ENCODE measurements at regions not wholly inside any gene's neighbourhood (a gene's known extent, or its start where the extent isn't known, plus 50 kb on each side); places are given as distances from the start of the nearest gene placed in this dataset.
"Not testable (repeated sequence)": the region's sequence is repeated elsewhere in the genome, so short reads cannot be mapped to it uniquely, and the experiment has no call there.

DNA sequence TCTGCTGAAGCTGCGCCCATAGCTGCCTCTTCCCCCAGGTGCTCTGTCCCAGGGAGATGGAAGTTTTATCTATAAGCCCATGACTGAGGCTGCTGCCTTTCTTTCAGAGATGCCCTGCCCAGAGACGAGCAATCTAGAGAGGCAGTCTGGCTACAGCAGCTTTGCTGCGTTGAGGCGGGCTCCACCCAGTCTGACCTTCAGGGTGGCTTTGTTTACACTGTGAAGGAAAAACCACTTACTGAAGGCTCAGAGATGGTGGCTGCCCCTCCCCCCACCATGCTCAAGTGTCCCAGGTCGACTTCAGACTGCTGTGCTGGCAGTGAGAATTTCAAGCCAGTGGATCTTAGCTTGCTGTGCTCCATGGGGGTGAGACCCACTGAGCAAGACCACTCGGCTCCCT lies 1029.9 kb upstream of the COX7C start:
- H3K9me3 ChIP-seq (ENCODE audit: control insufficient read depth, insufficient read depth, low read length); H3K4me1 ChIP-seq (ENCODE audit: insufficient read depth, low read length); H3K9ac ChIP-seq (ENCODE audit: low read depth, low read length); H3K36me3 ChIP-seq (ENCODE audit: insufficient read depth, low read length): not testable (repeated sequence)

DNA sequence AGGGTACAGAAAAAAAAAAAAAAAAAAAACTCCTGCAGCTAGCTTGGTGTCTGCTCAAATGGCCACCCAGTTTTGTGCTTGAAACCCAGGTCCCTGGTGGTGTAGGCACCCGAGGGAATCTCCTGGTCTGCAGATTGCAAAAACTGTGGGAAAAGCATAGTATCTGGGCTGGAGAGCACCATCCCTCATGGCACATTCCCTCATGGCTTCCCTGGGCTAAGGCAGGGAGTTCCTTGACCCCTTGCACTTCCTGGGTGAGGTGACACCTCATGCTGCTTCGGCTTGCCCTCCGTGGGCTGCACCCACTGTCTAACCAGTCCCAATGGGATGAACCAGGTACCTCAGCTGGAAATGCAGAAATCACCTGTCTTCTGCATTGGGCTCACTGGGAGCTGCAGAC lies 1029.5 kb upstream of the COX7C start:
- H3K9me3 ChIP-seq (ENCODE audit: control insufficient read depth, insufficient read depth, low read length); H3K4me1 ChIP-seq (ENCODE audit: insufficient read depth, low read length); H3K36me3 ChIP-seq (ENCODE audit: insufficient read depth, low read length); H3K9ac ChIP-seq (ENCODE audit: low read depth, low read length): not testable (repeated sequence)

DNA sequence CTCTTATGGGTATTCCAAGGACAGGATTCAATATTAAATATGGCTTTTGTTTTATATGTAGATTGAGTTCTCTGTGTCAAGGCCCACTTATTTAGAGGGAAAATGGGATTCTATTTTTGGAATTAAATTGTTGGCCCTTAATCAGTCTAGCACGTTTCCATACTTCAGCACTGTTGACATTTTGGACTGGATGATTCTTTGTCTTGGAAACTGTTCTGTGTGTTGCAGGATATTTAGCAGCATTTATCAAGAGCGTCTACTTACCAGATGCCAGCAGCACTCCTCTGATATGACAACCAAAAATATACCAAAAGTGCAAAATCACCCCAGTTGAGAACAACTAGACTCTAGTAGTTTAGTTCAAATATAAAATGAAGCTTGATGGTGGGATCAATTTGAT lies 1027.0 kb upstream of the COX7C start:
- 0 out of 2 replicates have a peak, but pooled peaks cover 5% of the 10 kb centered on the region for H3K9me3 ChIP-seq (ENCODE audit: control insufficient read depth, insufficient read depth, low read length)
- H3K36me3 ChIP-seq (ENCODE audit: insufficient read depth, low read length): no peaks in the 10 kb centered on the region
- H3K4me1 ChIP-seq (ENCODE audit: insufficient read depth, low read length): no peaks in the 10 kb centered on the region
- no peak overlapping the region for H3K9ac ChIP-seq (ENCODE audit: low read depth, low read length)

DNA sequence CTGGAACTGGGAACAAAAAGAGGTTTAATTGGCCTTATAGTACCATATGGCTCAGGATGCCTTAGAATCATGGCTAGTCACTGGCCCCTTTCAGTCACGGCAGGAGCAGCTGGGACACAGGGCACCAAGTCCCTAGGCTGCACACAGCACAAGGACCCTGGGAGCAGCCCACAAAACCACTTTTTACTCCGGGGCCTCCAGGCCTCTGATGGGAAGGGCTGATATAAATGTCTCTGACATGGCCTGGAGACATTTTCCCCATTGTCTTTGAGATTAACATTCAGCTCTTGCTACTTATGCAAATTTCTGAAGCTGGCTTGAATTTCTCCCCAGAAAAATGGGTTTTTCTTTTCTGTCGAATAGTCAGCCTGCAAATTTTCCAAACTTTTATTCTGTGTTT lies 1026.4 kb upstream of the COX7C start:
- no peak overlapping the region for H3K9ac ChIP-seq (ENCODE audit: low read depth, low read length)
- no peaks in the 10 kb centered on the region for H3K4me1 ChIP-seq (ENCODE audit: insufficient read depth, low read length)
- no peaks in the 10 kb centered on the region for H3K36me3 ChIP-seq (ENCODE audit: insufficient read depth, low read length)
- H3K9me3 ChIP-seq (ENCODE audit: control insufficient read depth, insufficient read depth, low read length): no peaks in the 10 kb centered on the region

DNA sequence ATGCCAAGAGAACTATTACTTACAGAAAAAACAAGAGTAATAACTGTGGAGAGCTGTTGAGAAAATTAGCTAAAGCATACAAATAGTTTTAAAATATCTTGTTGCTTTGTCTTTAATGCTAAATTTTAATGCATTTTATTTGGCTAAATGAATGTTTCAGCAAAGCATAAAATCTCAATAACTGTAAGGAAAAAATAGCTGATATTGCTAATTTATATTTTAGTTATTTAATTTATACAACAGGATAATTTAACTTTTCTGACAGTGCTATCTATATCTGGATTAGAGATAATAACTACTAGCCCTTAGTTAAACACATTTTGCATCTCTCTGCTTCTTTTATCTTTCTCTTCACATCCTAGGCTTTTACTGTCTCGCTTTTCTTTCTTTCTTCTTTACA lies 1014.9 kb upstream of the COX7C start:
- Histone ChIP-seq H3K9me3 (ENCODE audit: control insufficient read depth, insufficient read depth, low read length) (no peaks in the 10 kb centered on the region), H3K9ac (ENCODE audit: low read depth, low read length) (no peak overlapping the region), H3K4me1 (ENCODE audit: insufficient read depth, low read length) (no peaks in the 10 kb centered on the region), H3K36me3 (ENCODE audit: insufficient read depth, low read length) (no peaks in the 10 kb centered on the region)

DNA sequence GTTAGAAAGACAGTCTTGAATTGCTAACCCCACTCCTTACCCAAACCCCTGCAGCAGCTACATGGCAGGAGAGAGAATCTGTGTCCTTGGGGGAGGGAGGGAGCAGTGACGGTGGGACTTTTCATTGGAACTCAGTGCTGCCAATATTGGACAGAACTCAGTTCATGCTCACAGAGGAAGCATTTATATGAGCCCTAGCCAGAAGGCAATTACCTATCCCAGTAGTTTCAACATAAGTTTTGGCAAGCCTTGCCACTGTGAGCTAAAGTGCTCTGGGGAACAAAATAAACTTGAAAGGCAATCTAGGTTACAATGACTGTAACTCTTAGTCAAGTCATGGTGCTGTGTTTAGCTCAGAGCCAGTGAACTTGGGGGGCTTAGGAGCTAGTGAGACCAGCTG lies 1013.4 kb upstream of the COX7C start:
- no peaks in the 10 kb centered on the region for H3K9me3 ChIP-seq (ENCODE audit: control insufficient read depth, insufficient read depth, low read length)
- H3K9ac ChIP-seq (ENCODE audit: low read depth, low read length): no peak overlapping the region
- no peaks in the 10 kb centered on the region for H3K36me3 ChIP-seq (ENCODE audit: insufficient read depth, low read length)
- H3K4me1 ChIP-seq (ENCODE audit: insufficient read depth, low read length): no peaks in the 10 kb centered on the region

DNA sequence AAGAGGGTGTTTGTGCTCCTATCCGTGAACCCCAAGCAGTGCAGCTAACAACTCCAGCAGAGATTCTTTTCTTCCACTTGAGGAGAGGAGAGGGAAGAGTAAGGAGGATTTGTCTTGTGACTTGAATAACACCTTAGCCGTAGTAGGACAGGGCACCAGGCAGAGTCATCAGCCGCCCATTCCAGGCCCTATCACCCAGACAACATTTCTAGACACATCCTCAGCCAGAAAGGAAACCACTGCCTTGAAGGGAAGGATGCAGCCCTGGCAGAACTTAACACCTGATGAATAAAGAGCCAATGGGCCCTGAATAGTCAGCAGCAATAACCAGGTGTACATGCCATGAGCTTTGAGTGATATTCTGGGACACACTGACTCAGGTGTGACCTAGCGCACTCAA lies 1013.0 kb upstream of the COX7C start:
- no peaks in the 10 kb centered on the region for H3K4me1 ChIP-seq (ENCODE audit: insufficient read depth, low read length)
- H3K9ac ChIP-seq (ENCODE audit: low read depth, low read length): no peak overlapping the region
- H3K9me3 ChIP-seq (ENCODE audit: control insufficient read depth, insufficient read depth, low read length): no peaks in the 10 kb centered on the region
- no peaks in the 10 kb centered on the region for H3K36me3 ChIP-seq (ENCODE audit: insufficient read depth, low read length)

DNA sequence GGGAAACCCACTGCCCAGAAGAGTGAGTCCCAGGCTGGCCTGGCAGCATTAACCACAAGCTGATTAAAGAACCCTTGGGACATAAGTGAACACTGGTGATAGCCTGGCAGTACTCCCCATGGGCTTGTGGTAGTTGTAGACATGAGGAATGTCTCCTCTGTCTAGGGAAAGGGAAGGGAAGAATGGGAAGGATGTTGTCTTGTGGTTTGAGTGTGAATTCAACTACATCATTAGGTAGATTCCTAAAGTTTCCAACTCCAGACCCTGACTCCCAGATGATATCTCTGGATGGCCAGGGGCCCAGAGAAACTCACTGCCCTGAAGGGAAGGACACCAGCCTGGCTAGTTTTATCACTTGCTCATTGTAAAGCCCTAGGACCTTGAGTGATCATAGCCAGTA lies 1012.4 kb upstream of the COX7C start:
- H3K9ac ChIP-seq (ENCODE audit: low read depth, low read length): no peak overlapping the region
- H3K9me3 ChIP-seq (ENCODE audit: control insufficient read depth, insufficient read depth, low read length): no peaks in the 10 kb centered on the region
- H3K36me3 ChIP-seq (ENCODE audit: insufficient read depth, low read length): no peaks in the 10 kb centered on the region
- no peaks in the 10 kb centered on the region for H3K4me1 ChIP-seq (ENCODE audit: insufficient read depth, low read length)

DNA sequence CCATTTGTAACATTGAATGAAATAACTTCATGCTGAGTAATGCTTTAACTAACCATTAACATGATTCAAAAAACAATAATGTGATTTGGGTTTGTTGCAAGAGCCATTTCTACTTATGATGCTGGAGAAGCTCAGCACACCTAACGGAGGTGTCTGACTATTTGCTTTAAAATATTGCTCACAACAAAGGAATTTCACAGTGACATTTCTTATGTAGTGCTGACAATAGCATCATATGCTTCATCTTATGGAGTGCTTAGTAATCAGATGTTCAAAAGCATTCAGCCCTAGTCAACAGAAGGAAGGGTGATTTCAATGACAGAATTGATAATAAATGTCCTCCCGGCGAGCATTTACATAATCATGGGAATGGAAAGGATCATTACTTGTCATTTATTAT lies 1003.3 kb upstream of the COX7C start:
- no peaks in the 10 kb centered on the region for H3K36me3 ChIP-seq (ENCODE audit: insufficient read depth, low read length)
- no peaks in the 10 kb centered on the region for H3K4me1 ChIP-seq (ENCODE audit: insufficient read depth, low read length)
- H3K9ac ChIP-seq (ENCODE audit: low read depth, low read length): no peak overlapping the region
- peaks cover 2% of the 10 kb centered on the region; the same call in 1 of the 2 replicates for H3K9me3 ChIP-seq (ENCODE audit: control insufficient read depth, insufficient read depth, low read length)

DNA sequence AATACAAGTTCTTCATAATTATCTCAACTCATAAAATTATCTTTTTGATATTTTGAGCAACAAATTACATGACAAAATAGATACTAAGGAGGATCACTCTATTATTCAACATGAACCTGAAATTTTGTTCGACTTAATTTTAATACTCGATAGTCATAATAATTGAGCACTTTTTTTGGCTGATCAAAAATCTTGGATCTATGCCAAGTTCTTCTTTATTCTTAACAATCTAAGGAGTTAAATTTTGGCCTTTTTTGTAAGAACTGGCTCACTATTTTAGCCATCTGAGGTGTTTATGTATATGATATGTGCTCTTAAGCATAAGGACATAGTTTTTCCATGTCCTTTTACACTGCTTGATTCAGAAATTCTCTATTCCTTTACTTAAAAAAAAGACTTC lies 996.1 kb upstream of the COX7C start:
- Histone ChIP-seq H3K9ac (ENCODE audit: low read depth, low read length) (no peak overlapping the region), H3K4me1 (ENCODE audit: insufficient read depth, low read length) (peaks cover 2% of the 10 kb centered on the region; the same call in 1 of the 2 replicates), H3K36me3 (ENCODE audit: insufficient read depth, low read length) (no peaks in the 10 kb centered on the region), H3K9me3 (ENCODE audit: control insufficient read depth, insufficient read depth, low read length) (no peaks in the 10 kb centered on the region; the same call in 1 of the 2 replicates)

DNA sequence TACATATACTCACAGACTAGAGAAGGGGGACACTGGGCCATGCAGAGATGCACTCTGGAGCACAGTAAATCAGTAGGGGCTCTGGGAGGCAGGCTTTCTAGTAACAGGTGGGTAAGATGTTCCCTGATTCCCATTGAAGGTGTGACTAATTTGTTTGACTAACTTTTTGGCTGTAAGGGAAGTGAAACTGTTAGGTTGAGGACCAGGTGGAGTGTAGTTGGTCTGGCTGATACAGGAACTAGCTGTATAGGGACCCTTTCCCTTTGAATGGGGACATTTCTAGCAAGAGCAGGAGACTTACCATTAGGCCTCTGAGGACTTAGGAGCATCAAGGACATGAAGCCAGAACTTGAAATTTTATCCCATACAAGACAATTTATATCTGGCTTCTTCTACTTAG lies 989.6 kb upstream of the COX7C start:
- no peak overlapping the region for H3K9ac ChIP-seq (ENCODE audit: low read depth, low read length)
- no peaks in the 10 kb centered on the region for H3K9me3 ChIP-seq (ENCODE audit: control insufficient read depth, insufficient read depth, low read length)
- H3K4me1 ChIP-seq (ENCODE audit: insufficient read depth, low read length): peaks cover 6% of the 10 kb centered on the region; the same call in 1 of the 2 replicates
- H3K36me3 ChIP-seq (ENCODE audit: insufficient read depth, low read length): no peaks in the 10 kb centered on the region

DNA sequence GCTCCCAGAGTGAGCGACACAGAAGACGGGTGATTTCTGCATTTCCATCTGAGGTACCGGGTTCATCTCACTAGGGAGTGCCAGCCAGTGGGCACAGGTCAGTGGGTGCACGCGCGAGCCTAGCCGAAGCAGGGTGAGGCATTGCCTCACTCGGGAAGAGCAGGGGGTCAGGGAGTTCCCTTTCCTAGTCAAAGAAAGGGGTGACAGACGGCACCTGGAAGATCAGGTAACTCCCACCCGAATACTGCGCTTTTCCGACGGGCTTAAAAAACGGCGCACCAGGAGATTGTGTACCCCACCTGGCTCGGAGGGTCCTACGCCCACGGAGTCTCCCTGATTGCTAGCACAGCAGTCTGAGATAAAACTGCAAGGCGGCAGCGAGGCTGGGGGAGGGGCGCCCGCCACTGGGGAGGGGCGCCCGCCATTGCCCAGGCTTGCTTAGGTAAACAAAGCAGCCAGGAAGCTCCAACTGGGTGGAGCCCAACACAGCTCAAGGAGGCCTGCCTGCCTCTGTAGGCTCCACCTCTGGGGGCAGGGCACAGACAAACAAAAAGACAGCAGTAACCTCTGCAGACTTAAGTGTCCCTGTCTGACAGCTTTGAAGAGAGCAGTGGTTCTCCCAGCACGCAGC lies 979.1 kb upstream of the COX7C start:
- not testable (repeated sequence) for H3K4me1 ChIP-seq (ENCODE audit: insufficient read depth, low read length); H3K9me3 ChIP-seq (ENCODE audit: control insufficient read depth, insufficient read depth, low read length); H3K36me3 ChIP-seq (ENCODE audit: insufficient read depth, low read length)
- H3K9ac ChIP-seq (ENCODE audit: low read depth, low read length): peak overlapping the region; percentile 73

DNA sequence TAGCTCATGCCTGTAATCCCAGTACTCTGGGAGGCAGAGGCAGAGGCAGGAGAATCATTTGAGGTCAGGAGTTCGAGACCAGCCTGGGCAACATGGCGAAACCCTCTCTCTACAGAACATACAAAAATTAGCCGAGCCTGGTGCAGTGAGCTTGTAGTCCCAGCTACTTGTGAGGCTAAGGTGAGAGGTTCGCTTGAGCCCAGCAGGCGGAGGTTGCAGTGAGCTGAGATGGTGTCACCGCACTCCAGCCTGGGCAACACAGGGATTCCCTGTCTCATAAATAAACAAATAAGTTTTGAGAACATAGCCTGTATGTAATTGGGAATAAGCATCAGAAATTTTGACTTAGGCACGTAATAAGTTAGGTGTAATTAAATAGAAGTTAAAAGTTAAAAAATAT lies 971.7 kb upstream of the COX7C start:
- Histone ChIP-seq H3K9me3 (ENCODE audit: control insufficient read depth, insufficient read depth, low read length) (no peaks in the 10 kb centered on the region), H3K36me3 (ENCODE audit: insufficient read depth, low read length) (no peaks in the 10 kb centered on the region), H3K4me1 (ENCODE audit: insufficient read depth, low read length) (no peaks in the 10 kb centered on the region), H3K9ac (ENCODE audit: low read depth, low read length) (no peak overlapping the region)

DNA sequence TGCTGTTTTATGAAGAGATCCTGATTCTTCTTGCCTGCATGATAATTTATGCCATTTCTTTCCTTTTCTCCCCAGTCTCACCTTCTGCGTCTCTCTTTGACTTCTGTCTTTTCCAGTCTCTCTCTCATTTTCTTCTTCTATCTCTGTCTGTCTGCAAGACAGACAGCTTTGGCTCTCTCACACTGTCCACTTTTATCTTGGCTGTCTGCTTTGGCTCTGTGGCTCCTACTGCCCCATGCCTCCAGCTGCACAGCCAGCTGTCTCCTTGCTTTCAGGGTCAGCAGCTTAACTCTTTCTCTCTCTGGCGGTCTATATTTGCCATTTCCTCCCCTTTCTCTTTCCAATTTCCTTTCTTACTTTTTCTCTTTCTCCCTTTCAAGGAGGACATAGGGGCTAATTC lies 971.1 kb upstream of the COX7C start:
- no peaks in the 10 kb centered on the region for H3K9me3 ChIP-seq (ENCODE audit: control insufficient read depth, insufficient read depth, low read length)
- H3K9ac ChIP-seq (ENCODE audit: low read depth, low read length): peak overlapping the region; percentile 22; the same call in 1 of the 2 replicates
- no peaks in the 10 kb centered on the region for H3K36me3 ChIP-seq (ENCODE audit: insufficient read depth, low read length)
- no peaks in the 10 kb centered on the region for H3K4me1 ChIP-seq (ENCODE audit: insufficient read depth, low read length)

DNA sequence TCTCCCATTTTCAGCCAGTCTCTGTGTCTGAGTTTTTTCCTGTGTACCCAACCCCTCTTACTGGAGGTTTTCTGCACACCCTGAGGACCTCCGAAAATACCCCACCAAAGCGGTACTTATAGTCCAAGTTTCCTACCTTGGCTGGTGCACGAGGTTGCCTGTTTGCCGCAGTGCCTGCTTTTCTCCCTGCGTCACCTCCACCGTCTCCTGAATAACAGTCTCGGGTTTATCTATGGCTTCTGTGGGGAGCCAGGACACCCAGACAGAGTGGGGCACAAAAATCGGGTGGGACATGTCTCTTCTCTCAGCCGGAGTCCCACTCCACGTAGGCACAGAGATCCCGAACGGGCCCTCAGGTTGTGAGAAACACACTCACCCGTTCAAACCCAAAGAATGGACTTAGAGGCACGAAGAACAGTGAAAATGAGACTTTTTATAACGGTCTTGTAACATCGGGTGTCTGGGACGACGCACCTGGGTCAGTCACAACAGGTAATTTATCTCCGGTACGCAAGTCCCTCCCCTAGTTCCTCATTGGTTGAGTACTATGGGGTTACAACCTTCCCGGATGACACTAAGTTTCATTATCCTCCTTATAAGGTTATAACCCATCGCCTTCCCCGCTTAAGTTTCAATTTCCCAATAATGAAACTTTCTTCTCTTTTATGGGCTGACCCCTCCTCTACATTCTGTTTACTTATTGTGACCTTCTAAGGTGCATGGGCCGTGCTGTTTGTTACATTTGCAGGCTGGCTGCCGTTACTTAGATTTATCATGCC lies 970.2 kb upstream of the COX7C start:
- Histone ChIP-seq H3K4me1 (ENCODE audit: insufficient read depth, low read length) (no peaks in the 10 kb centered on the region), H3K36me3 (ENCODE audit: insufficient read depth, low read length) (no peaks in the 10 kb centered on the region), H3K9ac (ENCODE audit: low read depth, low read length) (peak overlapping the region; percentile 22; the same call in 1 of the 2 replicates), H3K9me3 (ENCODE audit: control insufficient read depth, insufficient read depth, low read length) (no peaks in the 10 kb centered on the region)
